HEK293 (cell line): ENCODE measurements at regions not wholly inside any gene's neighbourhood (a gene's known extent, or its start where the extent isn't known, plus 50 kb on each side); places are given as distances from the start of the nearest gene placed in this dataset.

ENCODE experiments used
- CTCF ChIA-PET: fragments of 350-600 bp; formaldehyde crosslinking; extraction: SDS; loops from one replicate; lab custom pipeline; 2021; ENCODE audit warnings: antibody characterized with exemption; lab: Yijun Ruan, JAX
- POLR2A ChIA-PET: fragments of 300-600 bp; formaldehyde crosslinking; extraction: SDS; loops from one replicate; lab custom pipeline; 2020; ENCODE audit warnings: antibody characterized with exemption, inconsistent platforms; lab: Yijun Ruan, JAX
- H3K27ac ChIP-seq: fragments of 200-500 bp; sonication (Bioruptor generic); 2 replicates; pipeline ENCODE4 v1.5.1; 2014; ENCODE audit warnings: low read depth, low read length, control low read depth, inconsistent platforms; ENCODE audit errors: extremely low read depth
- H3K36me3 ChIP-seq, 2 experiments: fragments of 200-500 bp in 1 of 2; sonication (Bioruptor generic) in 1 of 2; 1 replicate in 1 of 2; 2 replicates in 1 of 2; pipeline ENCODE4 v1.5.1; 2014 to 2017; ENCODE audit warnings: inconsistent platforms in 2 of 2, low read length in 2 of 2; ENCODE audit not compliant: control insufficient read depth in 2 of 2, insufficient read depth in 1 of 2
- H3K4me1 ChIP-seq: fragments of 200-500 bp; sonication (Bioruptor generic); 2 replicates; pipeline ENCODE4 v1.5.1; 2014; ENCODE audit warnings: mild to moderate bottlenecking, low read length, inconsistent platforms; ENCODE audit not compliant: control insufficient read depth, insufficient read depth
- H3K4me3 ChIP-seq: 2 replicates; pipeline ENCODE4 v1.5.1; 2011; ENCODE audit warnings: low read depth, mild to moderate bottlenecking, control low read depth, low read length, moderate library complexity
- H3K9me3 ChIP-seq: fragments of 200-500 bp; sonication (Bioruptor generic); 2 replicates; pipeline ENCODE4 v1.5.1; 2014; ENCODE audit warnings: low read depth, low read length, inconsistent platforms; ENCODE audit not compliant: control insufficient read depth, insufficient read depth
- EGR2 ChIP-seq: fragments of 450-650 bp; formaldehyde crosslinking; IDR thresholded peaks from 2 replicates; pipeline ENCODE4 v1.5.1; 2016; ENCODE audit warnings: low read depth, missing biosample characterization, missing genetic modification characterization
- FEZF1 ChIP-seq: fragments of 450-650 bp; formaldehyde crosslinking; IDR thresholded peaks from 2 replicates; pipeline ENCODE4 v1.5.1; 2016; ENCODE audit warnings: missing biosample characterization, missing genetic modification characterization
- KLF10 ChIP-seq: fragments of 450-650 bp; IDR thresholded peaks from 2 replicates; pipeline ENCODE4 v1.5.1; 2018; ENCODE audit warnings: missing biosample characterization, mild to moderate bottlenecking, missing genetic modification characterization
- MZF1 ChIP-seq: fragments of 450-650 bp; formaldehyde crosslinking; IDR thresholded peaks from 2 replicates; pipeline ENCODE4 v1.5.1; 2017; ENCODE audit warnings: missing biosample characterization, missing genetic modification characterization, borderline replicate concordance
- OSR2 ChIP-seq: fragments of 450-650 bp; formaldehyde crosslinking; IDR thresholded peaks from 2 replicates; pipeline ENCODE4 v1.5.1; 2016; ENCODE audit warnings: missing biosample characterization, missing genetic modification characterization
- SALL2 ChIP-seq: fragments of 450-650 bp; formaldehyde crosslinking; IDR thresholded peaks from 2 replicates; pipeline ENCODE4 v1.5.0; 2017; ENCODE audit warnings: missing biosample characterization, mild to moderate bottlenecking, missing genetic modification characterization, borderline replicate concordance
- SP2 ChIP-seq: fragments of 450-650 bp; formaldehyde crosslinking; IDR thresholded peaks from 2 replicates; pipeline ENCODE4 v1.5.1; 2016; ENCODE audit warnings: missing biosample characterization, missing genetic modification characterization
- TCF7L2 ChIP-seq: IDR thresholded peaks from 2 replicates; pipeline ENCODE4 v1.6.1; 2011; ENCODE audit warnings: low read depth, mild to moderate bottlenecking, inconsistent platforms, low read length, moderate library complexity, borderline replicate concordance
- WT1 ChIP-seq: fragments of 450-650 bp; formaldehyde crosslinking; IDR thresholded peaks from 2 replicates; pipeline ENCODE4 v1.5.1; 2016; ENCODE audit warnings: missing biosample characterization, missing genetic modification characterization
- YY1 ChIP-seq: fragments of 450-650 bp; formaldehyde crosslinking; IDR thresholded peaks from 2 replicates; pipeline ENCODE4 v1.5.1; 2018; ENCODE audit warnings: missing biosample characterization, missing genetic modification characterization
- ZEB2 ChIP-seq: fragments of 450-650 bp; formaldehyde crosslinking; IDR thresholded peaks from 2 replicates; pipeline ENCODE4 v1.5.1; 2016; ENCODE audit warnings: missing biosample characterization, missing genetic modification characterization
- ZNF16 ChIP-seq: fragments of 450-650 bp; formaldehyde crosslinking; IDR thresholded peaks from 2 replicates; pipeline ENCODE4 v1.5.1; 2016; ENCODE audit warnings: low read depth, missing biosample characterization, missing genetic modification characterization
- ZNF169 ChIP-seq: fragments of 450-650 bp; formaldehyde crosslinking; IDR thresholded peaks from 2 replicates; pipeline ENCODE4 v1.5.1; 2016; ENCODE audit warnings: missing biosample characterization, missing genetic modification characterization
- ZNF223 ChIP-seq: fragments of 450-650 bp; formaldehyde crosslinking; IDR thresholded peaks from 2 replicates; pipeline ENCODE4 v1.5.1; 2016; ENCODE audit warnings: missing biosample characterization, missing genetic modification characterization
- ZNF292 ChIP-seq: fragments of 450-650 bp; formaldehyde crosslinking; IDR thresholded peaks from 2 replicates; pipeline ENCODE4 v1.5.1; 2016; ENCODE audit warnings: low read depth, missing biosample characterization, missing genetic modification characterization, borderline replicate concordance
- ZNF350 ChIP-seq: fragments of 450-650 bp; formaldehyde crosslinking; IDR thresholded peaks from 2 replicates; pipeline ENCODE4 v1.5.0; 2017; ENCODE audit warnings: missing biosample characterization, mild to moderate bottlenecking, missing genetic modification characterization
- ZNF354C ChIP-seq: fragments of 450-650 bp; formaldehyde crosslinking; IDR thresholded peaks from 2 replicates; pipeline ENCODE4 v1.5.1; 2016; ENCODE audit warnings: missing biosample characterization, missing genetic modification characterization, low read depth, borderline replicate concordance
- ZNF544 ChIP-seq: fragments of 450-650 bp; formaldehyde crosslinking; IDR thresholded peaks from 2 replicates; pipeline ENCODE4 v1.5.0; 2017; ENCODE audit warnings: missing biosample characterization, missing genetic modification characterization
- ZNF596 ChIP-seq: fragments of 450-650 bp; IDR thresholded peaks from 2 replicates; pipeline ENCODE4 v1.5.0; 2018; ENCODE audit warnings: missing biosample characterization, mild to moderate bottlenecking, missing genetic modification characterization, moderate library complexity
- ZNF621 ChIP-seq: fragments of 450-650 bp; formaldehyde crosslinking; IDR thresholded peaks from 2 replicates; pipeline ENCODE4 v1.5.1; 2017; ENCODE audit warnings: missing biosample characterization, missing genetic modification characterization
- ZNF624 ChIP-seq: fragments of 450-650 bp; formaldehyde crosslinking; IDR thresholded peaks from 2 replicates; pipeline ENCODE4 v1.5.1; 2017; ENCODE audit warnings: missing biosample characterization, missing genetic modification characterization
- ZNF660 ChIP-seq: fragments of 450-650 bp; IDR thresholded peaks from 2 replicates; pipeline ENCODE4 v1.5.1; 2018; ENCODE audit warnings: missing biosample characterization, mild to moderate bottlenecking, missing genetic modification characterization
- ZNF670 ChIP-seq: fragments of 450-650 bp; formaldehyde crosslinking; IDR thresholded peaks from 2 replicates; pipeline ENCODE4 v1.5.1; 2016; ENCODE audit warnings: missing biosample characterization, missing genetic modification characterization, low read depth
- ZNF701 ChIP-seq: fragments of 450-650 bp; formaldehyde crosslinking; IDR thresholded peaks from 2 replicates; pipeline ENCODE4 v1.5.1; 2016; ENCODE audit warnings: missing biosample characterization, missing genetic modification characterization
- ZNF792 ChIP-seq: fragments of 450-650 bp; formaldehyde crosslinking; IDR thresholded peaks from 2 replicates; pipeline ENCODE4 v1.5.1; 2016; ENCODE audit warnings: missing biosample characterization, missing genetic modification characterization
- ZNF830 ChIP-seq: fragments of 450-650 bp; IDR thresholded peaks from 2 replicates; pipeline ENCODE4 v1.5.0; 2018; ENCODE audit warnings: missing biosample characterization, missing genetic modification characterization, low read depth, mild to moderate bottlenecking, moderate library complexity
- TF ChIP-seq, protein P1 (sequence below): fragments of 450-650 bp; formaldehyde crosslinking; IDR thresholded peaks from 2 replicates; pipeline ENCODE4 v1.5.1; 2017; ENCODE audit warnings: missing biosample characterization, mild to moderate bottlenecking, missing genetic modification characterization, moderate library complexity
- TF ChIP-seq, protein P2 (sequence below): fragments of 450-650 bp; formaldehyde crosslinking; IDR thresholded peaks from 2 replicates; pipeline ENCODE4 v1.5.1; 2016; ENCODE audit warnings: missing biosample characterization, missing genetic modification characterization
- TF ChIP-seq, protein P3 (sequence below): fragments of 450-650 bp; formaldehyde crosslinking; IDR thresholded peaks from 2 replicates; pipeline ENCODE4 v1.5.1; 2016; ENCODE audit warnings: missing biosample characterization, missing genetic modification characterization

DNA sequence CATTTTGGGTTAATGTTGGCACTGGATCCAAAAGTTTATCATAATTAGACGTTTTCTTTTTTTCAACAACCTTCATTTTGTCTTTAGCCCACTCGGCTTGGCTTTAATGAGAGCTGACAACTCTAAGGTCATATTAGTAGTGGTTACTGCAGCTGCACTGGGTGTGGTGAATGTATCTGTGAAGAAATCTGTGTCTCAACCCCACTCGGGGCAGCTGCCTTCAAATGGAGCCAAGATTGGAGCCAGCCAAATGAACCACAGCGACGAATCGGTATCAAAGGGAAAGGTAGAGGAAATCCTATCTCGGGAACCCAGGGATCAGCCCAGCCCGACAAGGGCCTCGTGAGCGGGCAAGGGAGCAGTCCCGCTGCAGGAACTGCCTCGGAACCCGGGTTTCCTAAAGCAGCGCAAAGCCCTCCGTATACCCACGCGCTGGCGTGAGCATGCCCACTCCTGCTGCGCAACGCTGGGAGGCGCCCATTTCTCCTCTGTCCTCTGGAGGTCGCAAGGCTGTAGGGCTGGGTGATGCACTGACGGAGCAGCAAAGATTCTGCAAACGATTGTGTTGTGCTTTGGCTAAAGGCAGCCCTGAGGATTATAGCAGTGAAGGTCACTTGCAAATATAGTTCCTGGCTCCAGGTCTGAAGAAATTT, 98.7 kb upstream of the MBL2 start (continued):
- TF ChIP-seq, protein P1, sequence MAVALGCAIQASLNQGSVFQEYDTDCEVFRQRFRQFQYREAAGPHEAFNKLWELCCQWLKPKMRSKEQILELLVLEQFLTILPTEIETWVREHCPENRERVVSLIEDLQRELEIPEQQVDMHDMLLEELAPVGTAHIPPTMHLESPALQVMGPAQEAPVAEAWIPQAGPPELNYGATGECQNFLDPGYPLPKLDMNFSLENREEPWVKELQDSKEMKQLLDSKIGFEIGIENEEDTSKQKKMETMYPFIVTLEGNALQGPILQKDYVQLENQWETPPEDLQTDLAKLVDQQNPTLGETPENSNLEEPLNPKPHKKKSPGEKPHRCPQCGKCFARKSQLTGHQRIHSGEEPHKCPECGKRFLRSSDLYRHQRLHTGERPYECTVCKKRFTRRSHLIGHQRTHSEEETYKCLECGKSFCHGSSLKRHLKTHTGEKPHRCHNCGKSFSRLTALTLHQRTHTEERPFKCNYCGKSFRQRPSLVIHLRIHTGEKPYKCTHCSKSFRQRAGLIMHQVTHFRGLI, result no peak
- no peak for TF ChIP-seq YY1 (tag by site-specific recombination)
- TF ChIP-seq OSR2, result no peak

DNA sequence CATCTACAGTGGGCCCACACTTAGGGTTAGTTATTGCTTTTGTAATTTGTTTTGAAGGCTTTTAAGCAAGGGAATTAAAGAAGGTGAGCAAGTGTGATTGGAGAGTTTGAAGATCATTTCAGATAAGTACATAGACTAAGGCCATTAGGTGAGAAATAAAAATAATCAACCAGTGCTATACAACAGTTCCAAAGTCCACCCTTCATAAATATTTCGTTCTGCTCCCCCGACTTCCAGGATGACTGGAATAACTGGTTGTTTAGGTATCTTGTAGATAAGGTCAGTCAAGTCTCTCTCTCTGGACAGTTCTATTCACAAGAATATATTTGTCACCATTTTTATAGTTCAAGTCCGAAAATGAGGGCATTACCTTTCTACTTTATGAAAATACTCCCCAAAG, 98.0 kb upstream of the MBL2 start:
- H3K9me3 ChIP-seq, result no peaks in the 10 kb centered on the region
- H3K4me1 ChIP-seq, result no peaks in the 10 kb centered on the region
- no peak for TF ChIP-seq ZNF830 (tag by site-specific recombination)
- no peak for TF ChIP-seq KLF10 (tag by site-specific recombination)
- TF ChIP-seq ZNF223 (tag by site-specific recombination), result no peak
- TF ChIP-seq ZNF350 (tag by site-specific recombination), result no peak
- no peak for TF ChIP-seq ZEB2 (tag by site-specific recombination)
- TF ChIP-seq ZNF670 (tag by site-specific recombination), result no peak
- no peak for TF ChIP-seq ZNF596
- TF ChIP-seq SP2, result no peak
- TF ChIP-seq EGR2 (tag by site-specific recombination), result no peak
- no peak for TF ChIP-seq ZNF292 (tag by site-specific recombination)
- TF ChIP-seq ZNF354C, result no peak
- TF ChIP-seq, protein P1, result no peak
- no peak for TF ChIP-seq ZNF16 (tag by site-specific recombination)
- no peak for TF ChIP-seq ZNF792 (tag by site-specific recombination)
- ChIA-PET POLR2A (no interaction called here), CTCF (no interaction called here)
- H3K4me3 ChIP-seq, result no peak overlapping the region
- no peak overlapping the region for H3K27ac ChIP-seq
- no peaks in the 10 kb centered on the region for H3K36me3 ChIP-seq

DNA sequence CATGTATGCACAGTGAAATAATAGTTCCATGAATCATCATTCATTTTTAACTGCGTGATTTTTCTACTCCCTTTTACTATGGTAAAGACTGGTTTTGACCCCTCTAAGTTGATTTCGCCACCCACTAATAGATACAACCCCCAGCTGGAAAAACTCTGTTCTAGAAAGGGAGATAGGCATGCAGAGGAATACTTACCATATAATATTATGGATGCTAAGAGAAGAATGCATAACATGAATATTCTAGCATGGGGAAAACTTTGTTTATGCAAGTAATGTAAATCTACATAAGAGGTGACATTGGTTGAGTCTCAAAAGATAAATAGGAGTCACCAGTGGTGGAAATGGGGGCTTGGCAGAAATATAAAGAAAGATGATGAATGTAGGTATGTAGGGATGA, 97.3 kb upstream of the MBL2 start:
- no peaks in the 10 kb centered on the region for H3K9me3 ChIP-seq
- no peaks in the 10 kb centered on the region for H3K36me3 ChIP-seq
- H3K4me1 ChIP-seq, result no peaks in the 10 kb centered on the region
- H3K27ac ChIP-seq, result no peak overlapping the region
- CTCF ChIA-PET, result no interaction called here
- POLR2A ChIA-PET, result no interaction called here
- H3K4me3 ChIP-seq, result no peak overlapping the region
- no peak for TF ChIP-seq ZNF701 (tag by site-specific recombination)
- no peak for TF ChIP-seq TCF7L2
- TF ChIP-seq ZNF350 (tag by site-specific recombination), result no peak
- TF ChIP-seq MZF1 (tag by site-specific recombination), result no peak
- TF ChIP-seq, protein P2, sequence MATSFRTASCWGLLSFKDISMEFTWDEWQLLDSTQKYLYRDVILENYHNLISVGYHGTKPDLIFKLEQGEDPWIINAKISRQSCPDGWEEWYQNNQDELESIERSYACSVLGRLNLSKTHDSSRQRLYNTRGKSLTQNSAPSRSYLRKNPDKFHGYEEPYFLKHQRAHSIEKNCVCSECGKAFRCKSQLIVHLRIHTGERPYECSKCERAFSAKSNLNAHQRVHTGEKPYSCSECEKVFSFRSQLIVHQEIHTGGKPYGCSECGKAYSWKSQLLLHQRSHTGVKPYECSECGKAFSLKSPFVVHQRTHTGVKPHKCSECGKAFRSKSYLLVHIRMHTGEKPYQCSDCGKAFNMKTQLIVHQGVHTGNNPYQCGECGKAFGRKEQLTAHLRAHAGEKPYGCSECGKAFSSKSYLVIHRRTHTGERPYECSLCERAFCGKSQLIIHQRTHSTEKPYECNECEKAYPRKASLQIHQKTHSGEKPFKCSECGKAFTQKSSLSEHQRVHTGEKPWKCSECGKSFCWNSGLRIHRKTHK (tag by site-specific recombination), result no peak
- no peak for TF ChIP-seq ZNF624
- TF ChIP-seq ZNF169 (tag by site-specific recombination), result no peak
- no peak for TF ChIP-seq ZNF544
- no peak for TF ChIP-seq WT1 (tag by site-specific recombination)
- no peak for TF ChIP-seq SALL2 (tag by site-specific recombination)
- TF ChIP-seq FEZF1 (tag by site-specific recombination), result no peak
- TF ChIP-seq, protein P3, sequence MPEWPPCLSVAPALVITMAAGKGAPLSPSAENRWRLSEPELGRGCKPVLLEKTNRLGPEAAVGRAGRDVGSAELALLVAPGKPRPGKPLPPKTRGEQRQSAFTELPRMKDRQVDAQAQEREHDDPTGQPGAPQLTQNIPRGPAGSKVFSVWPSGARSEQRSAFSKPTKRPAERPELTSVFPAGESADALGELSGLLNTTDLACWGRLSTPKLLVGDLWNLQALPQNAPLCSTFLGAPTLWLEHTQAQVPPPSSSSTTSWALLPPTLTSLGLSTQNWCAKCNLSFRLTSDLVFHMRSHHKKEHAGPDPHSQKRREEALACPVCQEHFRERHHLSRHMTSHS, result no peak
- no peak for TF ChIP-seq ZNF621 (tag by site-specific recombination)
- no peak for TF ChIP-seq ZNF660
